ENCODE measurements at regions not wholly inside any gene's neighbourhood (a gene's known extent, or its start where the extent isn't known, plus 50 kb on each side); places are given as distances from the start of the nearest gene placed in this dataset.

DNA sequence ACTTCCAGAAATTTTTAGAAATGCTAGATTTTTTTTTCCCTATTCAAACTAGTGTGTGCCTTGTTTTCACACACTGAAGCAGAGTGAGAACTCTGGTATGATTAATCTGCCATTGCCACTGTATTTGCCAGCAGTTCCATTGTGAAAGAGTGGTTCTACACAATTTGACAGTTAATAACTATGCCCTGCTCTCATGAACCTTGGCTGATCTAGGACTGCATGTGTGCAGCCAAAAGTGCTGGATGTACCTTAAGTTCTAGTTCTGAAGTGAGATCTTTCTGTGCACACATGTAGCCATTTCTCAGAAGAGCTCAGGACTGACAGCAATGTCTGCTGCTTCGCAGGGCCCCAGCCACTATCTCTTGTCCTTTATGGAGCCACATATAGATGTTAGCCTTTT lies 328.2 kb upstream of the SPRY2 start:
- TF ChIP-seq EZH2 (IDR thresholded peaks at IDR 0.05) (no peak), POLR2AphosphoS5 (IDR thresholded peaks at IDR 0.05; ENCODE audit: borderline replicate concordance, low read depth, low read length) (no peak)

Data from SK-N-MC (cell line).